ENCODE measurements at regions not wholly inside any gene's neighbourhood (a gene's known extent, or its start where the extent isn't known, plus 50 kb on each side); places are given as distances from the start of the nearest gene placed in this dataset.

DNA sequence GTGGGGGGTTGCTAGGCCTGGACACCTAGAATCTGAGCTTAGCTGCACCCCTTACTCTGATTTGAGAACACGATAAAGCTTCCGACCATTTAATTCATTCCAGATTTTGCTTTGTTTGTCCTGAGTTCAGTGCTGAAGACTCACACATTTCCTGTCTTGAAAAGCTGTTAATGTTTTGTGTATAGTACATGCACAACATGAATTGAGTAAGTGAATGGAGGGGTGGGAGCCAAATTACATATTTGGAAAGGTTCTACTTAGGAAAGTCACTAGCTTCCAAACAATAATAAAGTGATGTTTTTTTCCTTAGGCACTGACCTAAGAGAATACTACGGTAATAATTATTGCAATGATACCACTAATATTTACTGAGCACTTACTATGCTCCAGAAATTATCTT, 955.2 kb upstream of the NR2F2 start:
- no peak for DNase-seq

DNA sequence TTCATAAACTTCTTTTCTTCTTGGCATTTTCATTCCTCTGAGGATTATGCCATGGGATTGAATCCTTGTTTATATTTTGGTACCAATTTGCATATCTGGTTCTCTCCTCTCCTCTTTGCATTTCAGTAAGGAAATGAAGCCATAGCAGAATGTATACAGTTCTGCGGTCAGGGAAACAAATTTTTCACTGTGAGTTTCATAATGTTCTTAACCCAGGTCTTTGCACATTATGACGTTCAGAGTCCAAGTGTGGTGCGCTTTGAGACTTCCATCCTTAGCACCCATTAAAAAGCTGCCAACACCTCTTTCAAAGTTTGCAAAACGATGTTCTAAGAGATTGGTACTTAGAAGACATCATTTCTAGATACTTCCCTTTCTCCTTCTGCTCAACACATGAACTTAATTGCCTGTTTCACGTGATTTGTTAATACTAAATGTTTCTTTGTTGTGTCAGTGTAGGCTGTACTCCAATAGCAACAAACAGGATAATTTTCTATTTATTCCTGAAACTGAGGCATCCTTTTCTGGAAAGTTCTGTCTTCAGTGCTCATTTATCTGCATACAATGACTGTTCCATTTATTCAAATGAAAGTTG, 953.1 kb upstream of the NR2F2 start:
- no peak for DNase-seq

DNA sequence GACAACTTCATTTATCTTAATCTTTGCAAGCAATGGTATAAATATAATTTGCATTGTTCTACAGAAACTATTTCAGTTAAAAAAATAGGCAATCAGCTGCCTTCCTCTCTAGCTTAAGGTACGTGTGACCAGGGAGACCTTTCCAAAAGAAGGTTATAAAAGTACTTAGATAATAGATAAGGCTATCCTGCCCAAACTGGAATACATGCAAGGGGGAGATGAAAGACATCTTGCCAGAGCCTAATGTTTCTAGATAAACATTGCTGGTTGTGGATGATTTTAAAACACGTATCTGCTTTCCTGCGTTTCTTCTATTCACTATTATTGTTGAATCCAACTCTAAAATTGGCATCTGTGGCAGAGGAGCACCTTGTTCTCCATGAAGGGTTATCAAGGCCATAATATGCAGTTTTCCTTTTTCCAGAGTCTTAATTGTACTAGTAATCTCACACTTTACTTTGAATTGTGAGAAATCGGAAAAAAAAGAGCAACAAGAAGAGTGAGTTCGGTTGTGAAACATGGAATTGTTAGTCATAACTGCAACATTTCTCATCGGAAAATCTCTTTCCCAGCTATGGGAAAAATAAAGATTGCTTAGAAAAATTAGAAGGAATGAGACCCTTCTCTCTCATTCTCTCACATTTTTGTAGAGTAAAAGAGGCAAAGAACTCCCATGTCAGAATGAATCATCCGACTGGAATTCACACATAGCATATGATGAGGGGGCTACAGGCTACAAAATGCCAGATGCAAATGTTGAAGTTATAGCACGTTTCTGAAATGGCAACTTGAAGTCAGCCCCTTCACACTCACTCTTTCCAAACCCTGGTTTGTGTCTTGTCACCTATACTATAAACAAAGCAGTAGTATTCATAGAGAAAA, 936.1 kb upstream of the NR2F2 start:
- no peak for DNase-seq

DNA sequence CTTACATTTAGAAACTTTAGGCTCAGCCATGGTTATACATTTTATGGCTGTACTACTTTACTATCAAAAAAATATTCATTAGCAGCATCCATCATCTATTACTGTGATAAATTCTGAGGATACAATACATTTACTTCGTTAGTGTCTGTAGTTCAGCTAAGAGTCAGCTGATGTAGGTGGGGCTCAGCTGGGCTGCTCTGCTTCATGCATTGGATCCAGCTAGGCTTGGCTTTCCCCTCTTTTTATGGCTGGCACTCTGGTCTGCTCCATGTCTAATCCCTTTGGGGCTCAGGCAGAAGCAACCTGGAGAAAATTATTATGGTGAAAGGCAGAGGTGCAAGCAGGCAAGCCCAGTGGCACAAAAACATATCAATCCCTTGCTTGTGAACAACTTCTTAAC, 930.1 kb upstream of the NR2F2 start:
- no peak for DNase-seq

DNA sequence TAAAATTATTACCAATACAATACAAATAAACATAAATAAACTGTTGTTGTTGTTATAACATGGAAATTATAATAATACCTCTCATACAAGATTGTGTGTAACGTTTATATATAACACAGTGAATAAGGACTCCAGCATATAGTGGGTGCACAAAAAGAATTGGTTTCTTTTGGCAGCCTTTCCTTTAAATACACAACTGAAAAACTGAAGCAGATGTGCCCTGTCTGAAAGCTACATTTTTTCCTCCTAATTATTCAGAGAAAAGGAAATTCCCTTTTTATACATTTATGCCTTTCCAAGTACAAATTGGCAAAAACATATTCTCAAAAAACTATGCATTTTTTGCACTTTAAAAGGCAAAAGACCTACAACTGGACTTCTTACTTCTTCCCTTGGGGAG, 928.9 kb upstream of the NR2F2 start:
- DNase-seq, result peak; percentile 47 to 53

DNA sequence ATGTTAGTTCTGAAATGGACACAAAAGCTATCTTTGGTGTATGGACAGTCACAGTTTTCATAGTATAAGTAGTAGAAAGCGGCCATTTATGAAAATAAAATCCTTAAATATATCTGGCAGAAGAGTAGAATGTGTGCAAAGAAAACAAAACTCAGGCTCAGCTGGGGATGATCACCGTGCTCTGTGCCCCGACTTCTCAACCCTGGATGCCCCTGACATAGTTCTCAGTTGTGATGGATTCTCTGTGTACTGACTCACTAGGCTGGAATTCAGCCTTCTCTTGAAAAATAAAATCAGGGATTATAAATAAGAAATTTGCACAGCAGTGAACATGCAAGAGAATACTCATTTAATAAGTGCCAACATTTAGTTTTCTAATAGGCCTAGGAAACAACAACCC, 925.1 kb upstream of the NR2F2 start:
- DNase-seq, result no peak

DNA sequence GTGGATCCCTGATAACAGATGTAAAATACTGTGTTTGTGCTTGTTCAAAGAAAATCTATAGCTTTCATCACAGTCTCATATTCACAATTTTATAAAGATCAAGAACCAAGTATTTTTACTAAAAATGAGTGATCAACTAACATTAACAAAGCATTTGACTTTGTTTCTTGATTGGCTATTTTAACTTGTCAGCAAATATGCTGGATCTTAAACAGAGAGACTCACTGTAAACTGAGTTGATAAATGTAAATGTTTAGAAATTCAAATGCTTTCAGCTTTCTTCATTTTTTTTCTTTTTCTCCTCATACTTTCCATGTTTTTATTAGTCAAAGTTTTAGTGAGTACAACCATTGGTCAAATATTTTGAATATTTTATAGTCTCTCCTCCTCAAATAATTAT, 923.0 kb upstream of the NR2F2 start:
- no peak for DNase-seq

DNA sequence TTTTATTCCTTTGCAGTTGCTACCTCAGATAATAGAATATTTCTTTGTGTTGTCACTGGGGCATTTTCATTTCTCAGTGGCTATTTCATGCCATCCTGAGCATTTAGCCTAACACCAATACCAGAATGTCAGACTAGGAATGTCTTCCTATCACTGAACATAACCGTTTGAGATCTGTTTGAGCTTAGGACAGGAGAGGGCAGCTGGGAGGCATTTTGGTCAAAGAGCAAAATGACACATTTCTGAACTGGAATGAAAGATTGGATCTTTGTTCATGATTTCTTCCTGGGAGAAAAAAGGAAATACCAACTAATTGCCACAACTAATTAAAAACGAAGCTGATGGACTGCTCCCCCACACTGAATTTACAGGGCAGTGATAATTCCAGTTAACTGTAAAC, 921.3 kb upstream of the NR2F2 start:
- DNase-seq, result peak; percentile 33 to 51

DNA sequence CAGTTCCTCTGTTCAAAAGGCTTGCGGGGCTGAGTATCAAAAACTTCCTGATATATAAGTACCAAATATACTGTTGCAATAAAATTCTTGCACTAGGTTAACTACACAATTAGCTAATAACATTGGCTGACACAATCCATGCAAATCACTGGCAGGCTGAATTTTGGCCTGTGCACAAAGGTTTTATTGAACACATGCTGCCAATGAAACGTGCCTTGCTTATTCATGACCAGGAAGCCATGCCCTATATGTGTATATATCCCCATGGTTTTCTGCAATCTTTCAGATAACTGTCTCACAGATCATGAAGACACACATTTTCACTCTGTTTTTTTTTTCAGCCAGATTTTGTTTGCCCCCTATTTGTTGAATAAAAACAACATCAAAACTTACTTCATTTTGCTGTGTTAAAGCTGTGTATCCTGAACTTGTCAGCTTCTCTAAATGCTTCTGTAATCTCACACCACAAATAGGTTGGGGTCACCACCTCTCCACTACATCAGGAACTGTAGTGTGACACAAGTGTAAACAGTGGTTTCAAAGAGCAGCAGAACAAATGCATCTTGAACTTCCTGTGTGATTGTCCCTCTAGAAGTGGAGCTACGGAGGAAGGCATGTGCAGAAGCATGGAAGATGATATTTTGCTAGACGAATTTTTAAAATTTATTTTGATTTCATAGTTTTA, 920.7 kb upstream of the NR2F2 start:
- DNase-seq, result peak; percentile 74 to 87

DNA sequence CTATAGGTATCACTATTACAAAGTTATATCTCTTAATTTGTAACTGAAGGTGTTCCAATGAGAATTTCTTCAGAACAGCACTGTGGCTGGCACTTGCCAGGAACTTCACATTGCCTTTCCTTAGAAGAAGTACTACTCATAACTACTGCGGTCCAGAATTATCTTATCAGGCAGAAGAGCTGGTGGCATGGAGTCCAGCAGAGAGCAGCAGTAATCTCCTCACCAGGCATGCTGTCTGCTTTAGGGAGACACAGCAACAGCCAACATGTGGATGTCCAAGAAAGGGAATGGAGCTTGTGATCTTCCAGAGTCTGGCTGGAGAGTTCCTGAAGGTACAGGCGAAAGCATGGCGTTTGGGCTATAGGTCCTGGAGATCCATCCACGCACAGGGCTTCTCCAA, 919.7 kb upstream of the NR2F2 start:
- DNase-seq, result no peak

DNA sequence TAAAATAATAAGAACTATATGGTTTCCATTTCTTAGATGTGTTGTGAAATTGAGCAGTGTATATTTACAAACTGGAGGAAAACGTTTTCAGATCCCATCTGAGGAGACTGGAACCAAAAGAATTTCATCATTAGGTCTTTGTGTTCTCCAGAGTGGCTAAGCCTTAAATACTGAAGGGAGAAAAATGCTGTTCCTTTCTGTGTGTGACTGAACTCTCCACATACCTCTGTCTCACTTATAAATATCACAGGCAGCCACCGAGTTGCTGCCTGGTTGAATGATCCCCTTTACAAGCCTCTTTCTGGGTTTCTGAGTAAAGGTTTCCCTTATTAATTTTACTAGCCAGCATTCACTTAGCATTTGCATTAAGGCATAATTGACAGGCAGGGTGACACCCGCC, 913.9 kb upstream of the NR2F2 start:
- DNase-seq, result no peak

DNA sequence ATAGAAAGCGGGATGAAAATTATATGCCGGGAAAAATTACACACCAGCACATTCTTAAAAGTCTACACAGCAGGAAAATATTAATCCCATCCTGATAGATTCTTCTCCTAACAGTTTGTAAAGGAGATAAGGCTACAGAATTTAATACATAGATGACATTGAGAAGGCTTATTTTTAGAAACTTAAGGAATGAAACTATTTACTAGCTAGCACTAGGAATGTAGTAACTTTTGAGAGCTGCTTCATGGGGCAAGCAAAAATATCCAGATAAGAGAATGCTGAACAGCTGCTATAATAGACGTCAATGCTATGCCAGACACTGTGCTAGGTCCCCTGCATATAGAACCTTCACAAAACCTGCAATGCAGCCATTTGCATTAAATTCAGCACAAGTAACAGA, 912.7 kb upstream of the NR2F2 start:
- no peak for DNase-seq

DNA sequence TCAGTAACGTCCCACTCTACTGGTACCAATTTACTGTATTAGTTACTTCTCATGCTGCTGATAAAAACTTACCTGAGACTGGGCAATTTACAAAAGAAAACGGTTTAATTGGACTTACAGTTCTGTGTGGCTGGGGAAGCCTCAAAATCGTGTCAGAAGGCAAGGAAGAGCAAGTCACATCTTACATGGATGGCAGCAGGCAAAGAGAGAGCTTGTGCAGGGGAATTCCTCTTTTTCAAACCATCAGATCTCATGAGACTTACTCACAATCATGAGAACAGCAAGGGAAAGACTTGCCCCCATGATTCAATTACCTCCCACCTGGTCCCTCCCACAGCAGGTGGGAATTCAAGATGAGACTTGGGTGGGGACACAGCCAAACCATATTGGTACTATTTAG, 908.2 kb upstream of the NR2F2 start:
- DNase-seq, result no peak

DNA sequence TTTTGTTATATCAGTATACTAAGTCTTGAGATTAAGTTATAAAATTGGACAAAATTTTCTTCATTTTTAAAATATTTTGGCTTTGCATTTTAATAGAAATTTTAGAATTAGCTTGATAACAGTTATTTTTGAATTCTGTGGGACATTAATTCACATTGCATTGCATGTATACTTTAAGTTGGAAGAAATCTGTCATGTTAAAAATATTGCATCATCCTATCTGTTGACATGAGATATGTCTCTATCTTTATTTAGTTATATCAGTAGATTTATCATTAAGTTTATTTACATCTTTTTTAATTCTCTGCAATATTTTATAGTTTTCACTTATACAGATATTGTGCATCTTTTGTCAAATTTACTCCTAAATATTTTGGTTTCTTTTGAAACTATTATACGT, 904.6 kb upstream of the NR2F2 start:
- no peak for DNase-seq

DNA sequence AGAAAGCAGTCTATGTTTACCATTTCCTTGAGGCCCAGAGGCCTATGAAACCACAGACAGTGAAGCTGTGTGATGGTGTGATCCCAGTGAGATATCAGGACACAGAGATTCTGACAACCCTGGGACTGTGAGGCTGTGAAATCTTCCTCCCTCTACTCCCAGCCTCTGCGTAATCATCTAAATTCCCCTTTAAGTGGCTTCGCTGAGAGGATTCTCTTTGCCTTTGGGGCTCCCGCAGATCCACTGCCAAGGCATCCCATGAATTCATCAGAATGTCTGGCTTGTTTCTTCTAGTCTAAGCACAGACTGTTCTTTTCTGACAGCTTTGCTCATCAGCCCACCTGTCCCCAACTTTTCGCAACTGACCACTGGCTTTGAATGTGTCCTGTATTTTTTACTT, 901.2 kb upstream of the NR2F2 start:
- no peak for DNase-seq

DNA sequence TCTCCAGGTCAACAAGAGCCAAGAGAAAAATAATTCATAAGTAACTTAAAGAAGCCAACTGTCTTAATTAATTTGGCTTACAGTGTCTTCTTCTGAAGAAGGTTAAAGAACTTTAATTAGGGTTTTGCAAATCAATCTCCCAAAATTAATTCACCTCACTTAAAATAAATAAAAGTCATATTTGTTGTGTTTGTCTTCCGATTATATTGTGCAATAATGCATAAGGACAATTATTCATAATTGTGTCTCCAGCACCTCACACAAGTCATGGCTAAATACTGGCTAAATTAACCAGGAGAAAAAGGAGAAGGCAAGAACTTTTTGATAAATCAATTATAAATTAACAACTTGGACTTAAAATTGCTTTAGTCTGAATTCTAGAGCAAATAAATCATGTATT, 899.0 kb upstream of the NR2F2 start:
- DNase-seq, result no peak

DNA sequence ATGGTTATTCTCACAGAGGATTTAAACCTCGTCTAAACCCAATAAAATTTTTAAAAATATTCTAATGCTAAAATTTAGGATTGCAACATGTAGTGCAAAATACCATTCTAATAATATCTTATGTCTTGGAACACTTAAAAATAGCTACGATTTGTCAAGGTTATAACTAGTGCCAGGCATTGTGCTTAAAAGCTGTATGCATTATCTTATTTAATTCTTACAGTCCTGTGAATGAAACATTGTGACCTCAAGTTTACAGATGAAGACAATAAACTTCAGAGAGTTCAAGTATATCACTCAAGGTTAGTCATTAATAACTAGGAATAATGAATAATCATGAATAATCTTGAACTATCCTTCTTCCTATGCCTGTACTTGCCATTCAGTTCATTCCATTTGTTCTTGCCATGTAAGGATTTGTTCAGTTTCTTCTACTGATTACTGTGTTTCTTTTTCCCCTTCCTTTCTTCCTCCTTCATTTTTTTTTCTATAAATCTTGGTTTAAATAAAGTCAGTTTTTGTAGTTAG, 897.6 kb upstream of the NR2F2 start:
- no peak for DNase-seq

DNA sequence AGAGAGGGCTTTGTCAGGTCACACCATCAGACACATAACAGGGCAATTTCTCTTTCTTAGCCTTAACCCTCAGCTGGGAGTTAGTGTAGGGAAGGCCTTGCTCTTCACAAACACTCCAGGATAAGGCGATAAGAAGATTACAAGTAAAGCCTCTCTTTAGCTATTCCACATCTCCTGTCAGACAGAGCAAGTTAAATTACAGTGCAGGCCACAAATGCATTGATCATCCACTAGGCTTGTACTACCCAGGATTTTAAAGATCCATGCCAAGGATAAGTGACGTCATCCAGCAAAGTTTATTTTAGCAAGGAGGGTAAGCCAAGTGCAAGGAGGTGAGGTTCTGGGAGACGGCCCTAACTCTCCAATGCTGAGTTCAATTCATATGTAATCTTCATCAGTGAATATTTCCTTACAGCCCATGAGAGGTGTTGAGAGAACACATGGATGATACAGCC, 890.6 kb upstream of the NR2F2 start:
- no peak for DNase-seq

DNA sequence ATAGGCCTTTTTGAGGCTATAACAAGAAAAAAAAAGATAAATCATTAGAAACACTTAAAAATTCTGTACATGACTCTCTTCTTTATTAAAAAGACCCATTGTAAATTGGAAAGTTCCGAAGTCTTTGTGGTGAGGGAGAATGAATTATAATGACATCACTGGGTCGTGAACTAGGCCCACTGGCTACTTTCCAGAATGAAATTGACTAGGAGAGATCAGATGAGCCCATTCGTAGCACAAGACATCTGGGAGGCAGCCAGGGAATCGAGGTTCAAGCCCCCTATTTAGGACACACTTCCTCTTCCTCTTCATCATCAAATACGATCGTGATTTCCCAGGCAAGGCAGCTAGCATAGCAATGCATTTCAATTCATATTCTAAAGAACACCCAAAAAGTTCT, 889.8 kb upstream of the NR2F2 start:
- DNase-seq, result peak; percentile 74 to 77

DNA sequence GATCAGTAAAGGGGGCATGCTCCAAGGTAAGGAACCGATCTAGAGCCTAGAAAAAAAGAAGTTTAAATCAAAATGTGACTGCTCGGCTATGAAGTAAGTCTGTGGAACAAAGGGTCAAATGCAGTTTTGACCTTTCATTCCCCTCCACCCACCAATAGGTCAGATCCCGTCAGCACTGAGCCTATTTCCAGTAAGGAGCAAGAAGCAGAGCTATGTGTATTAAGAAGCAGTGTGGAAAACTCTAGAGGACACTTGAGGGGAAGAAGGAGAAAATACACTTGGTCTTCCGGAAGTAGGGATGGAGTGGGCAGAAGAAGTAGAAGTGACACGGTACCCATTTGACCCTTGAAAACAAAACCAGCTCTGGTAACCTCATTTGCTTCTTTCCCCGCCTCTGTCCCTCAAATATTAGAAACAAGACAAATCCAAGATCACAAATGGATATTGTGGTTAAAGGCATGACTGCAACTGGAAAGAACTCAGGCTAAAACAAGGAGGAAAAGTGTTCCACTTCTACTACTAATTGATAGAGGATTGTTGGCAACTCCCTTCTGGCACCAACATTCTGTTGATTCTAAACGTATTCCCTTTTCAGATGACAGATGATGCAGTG, 888.3 kb upstream of the NR2F2 start:
- no peak for DNase-seq

DNA sequence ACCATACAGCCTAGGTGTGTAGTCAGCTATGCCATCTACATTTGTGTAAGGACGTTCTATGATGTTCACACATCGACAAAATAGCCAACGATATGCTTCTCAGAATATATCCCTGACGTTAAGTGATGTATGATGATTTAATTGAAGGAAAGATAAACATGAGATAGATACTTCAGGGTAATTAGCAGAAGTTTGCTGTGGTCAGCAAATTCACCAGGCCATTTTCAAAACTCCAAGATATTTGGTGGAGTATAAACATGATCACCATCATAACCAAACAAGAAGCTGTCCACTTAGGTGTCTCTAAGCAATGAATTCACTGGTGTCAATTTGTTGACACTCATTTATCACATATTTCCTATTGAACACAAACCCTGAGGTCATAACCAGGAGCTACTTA, 885.6 kb upstream of the NR2F2 start:
- DNase-seq, result no peak

DNA sequence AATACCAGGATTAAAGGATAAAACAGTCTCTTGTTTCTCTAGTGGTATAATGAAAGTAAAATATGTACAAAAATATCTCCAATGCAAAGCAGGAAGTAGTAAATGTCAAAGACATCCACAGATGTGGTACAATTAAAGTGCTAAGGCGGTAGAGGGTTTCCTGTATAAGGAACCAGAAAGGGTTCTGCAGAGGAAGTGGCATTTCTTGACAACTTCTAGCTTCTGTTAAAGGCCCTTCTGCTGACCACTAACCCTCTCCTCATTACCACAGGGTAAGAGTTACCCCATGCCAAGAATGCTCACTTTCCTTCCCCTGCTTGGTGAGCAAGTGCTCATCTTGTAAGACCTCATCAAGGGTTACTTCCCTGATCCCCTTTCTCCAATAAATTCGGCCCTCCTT, 883.6 kb upstream of the NR2F2 start:
- no peak for DNase-seq

Data from right lung (tissue), 2 donors.